Activated CD8-positive, alpha-beta T cell treated with anti-CD3 and anti-CD28 coated beads, Interleukin-2, amount 10 ng/mL, durations not matched to agents 7 days and 5 days (primary cell): ENCODE measurements at regions not wholly inside any gene's neighbourhood (a gene's known extent, or its start where the extent isn't known, plus 50 kb on each side); places are given as distances from the start of the nearest gene placed in this dataset.
"Not testable (repeated sequence)": the region's sequence is repeated elsewhere in the genome, so short reads cannot be mapped to it uniquely, and the experiment has no call there.

Experiments used
- ATAC-seq: fragments of 150-1000 bp; cut with Tn5 transposase; one replicate; pipeline ENCODE4 v1.10.0; 2021; ENCODE audit warnings: moderate library complexity
- CTCF ChIA-PET: fragments of 350-600 bp; sonication (Branson Sonifier 250); formaldehyde crosslinking; loops from one replicate; lab custom pipeline; 2021; ENCODE audit warnings: antibody characterized with exemption; lab: Charles Lee
- POLR2A ChIA-PET: fragments of 350-600 bp; sonication (Branson Sonifier 250); formaldehyde crosslinking; loops from one replicate; lab custom pipeline; 2021; ENCODE audit warnings: antibody characterized with exemption; lab: Charles Lee
- DNase-seq: peaks from one replicate; pipeline ENCODE4 v3.0.0-alpha.2; 2020
- H3K27ac Mint-ChIP-seq: one replicate; pipeline ENCODE4 v1.8.0; 2021; ENCODE audit warnings: mild to moderate bottlenecking, mixed read lengths
- H3K27me3 Mint-ChIP-seq: one replicate; pipeline ENCODE4 v1.8.0; 2021; ENCODE audit warnings: low read depth, mixed read lengths
- H3K36me3 Mint-ChIP-seq: one replicate; pipeline ENCODE4 v1.8.0; 2021; ENCODE audit warnings: low read depth, mixed read lengths
- H3K4me1 Mint-ChIP-seq: one replicate; pipeline ENCODE4 v1.8.0; 2021; ENCODE audit warnings: low read depth, mixed read lengths
- H3K4me3 Mint-ChIP-seq: one replicate; pipeline ENCODE4 v1.8.0; 2021; ENCODE audit warnings: mild to moderate bottlenecking, mixed read lengths
- H3K9me3 Mint-ChIP-seq: one replicate; pipeline ENCODE4 v1.8.0; 2022; ENCODE audit warnings: mixed read lengths; ENCODE audit not compliant: insufficient read depth

GRCh38 chr9:108437656-108438055, 418.1 kb downstream of the ACTL7B start:
- Mint-ChIP-seq H3K27ac (no peak overlapping the region), H3K27me3 (no peaks in the 10 kb centered on the region), H3K4me1 (no peaks in the 10 kb centered on the region), H3K36me3 (no peaks in the 10 kb centered on the region), H3K9me3 (no peaks in the 10 kb centered on the region), H3K4me3 (no peak overlapping the region)
- no peak for DNase-seq
- POLR2A ChIA-PET: no interaction called here
- CTCF ChIA-PET: no interaction called here
- ATAC-seq: no peak

DNA sequence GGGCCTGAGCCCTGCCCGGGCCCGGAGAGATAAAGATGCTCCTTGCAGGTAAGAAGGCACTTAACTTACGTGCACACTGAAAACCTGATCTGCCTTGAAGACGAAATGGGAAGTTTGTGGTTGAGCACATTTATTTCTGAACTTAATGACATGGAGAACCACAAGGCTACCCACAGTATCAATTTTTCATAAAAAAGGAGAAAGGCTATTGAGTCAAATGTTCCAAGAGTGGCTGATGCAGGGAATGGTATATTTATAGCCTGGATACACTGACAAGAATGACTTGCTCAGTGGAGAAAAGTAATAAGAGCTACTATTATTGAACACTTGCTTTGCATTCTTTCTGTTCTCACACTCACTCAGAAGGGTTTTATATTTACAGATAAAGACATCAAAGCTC, 419.3 kb downstream of the ACTL7B start:
- CTCF ChIA-PET: no interaction called here
- H3K4me1 Mint-ChIP-seq: no peaks in the 10 kb centered on the region
- H3K4me3 Mint-ChIP-seq: no peak overlapping the region
- H3K9me3 Mint-ChIP-seq: no peaks in the 10 kb centered on the region
- POLR2A ChIA-PET: no interaction called here
- no peak for ATAC-seq
- no peaks in the 10 kb centered on the region for H3K36me3 Mint-ChIP-seq
- no peak for DNase-seq
- no peaks in the 10 kb centered on the region for H3K27me3 Mint-ChIP-seq
- no peak overlapping the region for H3K27ac Mint-ChIP-seq

DNA sequence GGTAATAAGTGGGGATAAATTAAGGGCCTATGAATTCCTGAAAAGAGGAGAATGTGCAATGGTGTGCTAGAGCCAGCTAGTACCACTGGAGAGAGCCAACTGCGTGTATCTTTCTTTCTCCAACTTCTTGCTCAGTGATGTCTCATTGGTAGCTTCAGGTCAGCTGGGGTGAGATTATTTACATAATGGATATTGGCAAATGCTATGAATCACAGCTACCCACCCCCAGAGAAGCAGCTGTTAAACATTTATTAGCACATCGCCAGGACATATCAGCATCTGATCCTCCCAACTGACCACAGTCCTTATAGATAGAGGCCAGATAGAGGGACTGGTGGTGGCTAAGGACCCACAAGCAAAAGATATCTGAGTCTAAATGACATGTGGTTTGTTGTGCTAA, 421.3 kb downstream of the ACTL7B start:
- Mint-ChIP-seq H3K36me3 (no peaks in the 10 kb centered on the region), H3K27ac (no peak overlapping the region), H3K4me3 (no peak overlapping the region), H3K9me3 (no peaks in the 10 kb centered on the region), H3K27me3 (no peaks in the 10 kb centered on the region), H3K4me1 (no peaks in the 10 kb centered on the region)
- DNase-seq: no peak
- ChIA-PET POLR2A (no interaction called here), CTCF (no interaction called here)
- no peak for ATAC-seq

DNA sequence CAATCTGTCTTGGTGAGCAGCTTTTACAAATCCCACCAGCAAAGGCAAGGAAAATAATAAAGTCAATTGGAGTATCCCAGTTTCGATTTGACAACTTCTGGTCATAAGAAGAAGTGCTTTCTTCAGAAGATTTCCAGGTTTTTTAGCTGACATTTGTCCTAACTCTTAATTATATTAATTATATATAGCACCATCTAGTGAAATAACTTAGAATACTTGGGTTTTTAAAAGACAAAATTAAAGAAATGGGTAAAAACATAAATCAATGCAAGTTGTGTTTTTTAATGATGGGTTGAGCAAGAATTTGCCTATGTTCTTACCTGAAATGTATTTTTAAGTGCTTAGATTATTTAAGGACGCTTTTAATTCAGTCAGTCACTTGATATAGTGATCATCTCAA, 421.8 kb downstream of the ACTL7B start:
- POLR2A ChIA-PET: no interaction called here
- CTCF ChIA-PET: no interaction called here
- no peak overlapping the region for H3K27ac Mint-ChIP-seq
- H3K4me1 Mint-ChIP-seq: no peaks in the 10 kb centered on the region
- no peaks in the 10 kb centered on the region for H3K36me3 Mint-ChIP-seq
- DNase-seq (no peak), ATAC-seq (no peak)
- H3K4me3 Mint-ChIP-seq: no peak overlapping the region
- no peaks in the 10 kb centered on the region for H3K27me3 Mint-ChIP-seq
- H3K9me3 Mint-ChIP-seq: no peaks in the 10 kb centered on the region

DNA sequence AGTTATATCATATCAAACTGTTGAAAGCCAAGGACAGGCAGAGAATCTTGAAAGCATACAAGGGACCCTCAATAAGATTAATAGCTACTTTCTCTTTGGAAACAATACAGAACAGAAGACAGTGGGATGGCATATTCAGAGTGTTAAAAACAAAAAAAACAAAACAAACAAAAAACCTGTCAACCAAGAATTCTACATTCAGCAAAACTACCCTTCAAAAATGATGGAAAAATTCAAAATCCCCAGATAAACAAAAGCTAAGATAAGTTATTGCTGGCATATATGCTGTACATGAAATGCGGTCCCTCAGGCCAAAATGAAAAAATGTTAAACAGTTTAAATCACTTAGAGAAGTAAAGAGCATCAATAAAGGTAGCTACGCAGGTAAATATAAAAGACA, 425.1 kb downstream of the ACTL7B start:
- ChIA-PET CTCF (no interaction called here), POLR2A (interaction anchor here (0.7 kb wide), 1 partner anchor 14 kb away, joined by 4 read pairs; no protein-coding TSS in a partner anchor)
- Mint-ChIP-seq H3K9me3 (peaks cover 4% of the 10 kb centered on the region), H3K4me3 (no peak overlapping the region), H3K36me3 (no peaks in the 10 kb centered on the region), H3K27me3 (no peaks in the 10 kb centered on the region), H3K27ac (no peak overlapping the region), H3K4me1 (no peaks in the 10 kb centered on the region)
- no peak for DNase-seq
- no peak for ATAC-seq

- H3K36me3 Mint-ChIP-seq: no peaks in the 10 kb centered on the region
- ChIA-PET POLR2A (no interaction called here), CTCF (no interaction called here)
- H3K27me3 Mint-ChIP-seq: no peaks in the 10 kb centered on the region
- DNase-seq: no peak
- H3K9me3 Mint-ChIP-seq: peaks cover 4% of the 10 kb centered on the region
- H3K27ac Mint-ChIP-seq: no peak overlapping the region
- H3K4me1 Mint-ChIP-seq: no peaks in the 10 kb centered on the region
- no peak for ATAC-seq
- no peak overlapping the region for H3K4me3 Mint-ChIP-seq
Observed at GRCh38 chr9:108427751-108428150, 428.0 kb downstream of the ACTL7B start.

DNA sequence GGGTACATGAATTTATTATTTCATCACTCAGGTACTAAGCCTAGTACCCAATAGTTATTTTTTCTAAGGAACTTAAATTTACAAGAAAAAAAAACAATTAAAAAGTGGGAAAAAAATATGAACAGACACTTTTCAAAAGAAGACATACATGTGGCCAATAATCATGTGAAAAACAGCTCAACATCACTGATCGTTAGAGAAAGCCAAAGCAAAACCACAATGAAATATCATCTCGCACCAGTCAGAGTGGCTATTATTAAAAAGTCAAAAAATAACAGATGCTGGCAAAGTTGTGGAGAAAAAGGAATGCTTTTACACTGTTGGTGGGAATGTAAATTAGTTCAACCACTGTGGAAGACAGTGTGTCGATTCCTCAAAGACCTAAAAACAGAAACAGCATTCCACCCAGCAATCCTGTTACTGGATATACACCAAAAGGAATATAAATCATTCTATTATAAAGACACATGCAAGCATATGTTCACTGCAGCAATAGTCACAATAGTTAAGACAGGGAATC, 429.3 kb downstream of the ACTL7B start:
- H3K27ac Mint-ChIP-seq, DNase-seq, H3K36me3 Mint-ChIP-seq, ATAC-seq, CTCF ChIA-PET, H3K9me3 Mint-ChIP-seq, POLR2A ChIA-PET, H3K4me3 Mint-ChIP-seq, H3K4me1 Mint-ChIP-seq, H3K27me3 Mint-ChIP-seq: not testable (repeated sequence)

DNA sequence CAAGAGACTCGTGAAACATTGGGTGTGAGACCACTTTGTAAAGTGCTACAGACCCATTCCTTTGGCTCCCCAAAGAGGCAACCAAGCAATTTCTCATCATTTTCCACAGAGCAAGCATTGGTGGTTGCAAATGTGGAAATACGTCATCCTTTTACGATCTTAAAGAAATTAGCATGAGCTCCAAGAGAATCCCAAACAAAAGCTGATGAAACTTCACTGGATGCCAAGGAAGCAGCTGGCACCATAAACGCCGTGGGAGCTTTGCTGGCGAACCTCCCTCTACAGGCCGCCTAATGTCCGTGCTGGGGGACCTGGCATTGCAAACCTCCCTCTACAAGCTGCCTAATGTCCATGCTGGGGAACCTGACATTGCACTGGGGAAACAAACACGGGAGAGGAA, 432.4 kb downstream of the ACTL7B start:
- H3K9me3 Mint-ChIP-seq: peaks cover 2% of the 10 kb centered on the region
- H3K27me3 Mint-ChIP-seq: no peaks in the 10 kb centered on the region
- H3K27ac Mint-ChIP-seq: no peak overlapping the region
- POLR2A ChIA-PET: no interaction called here
- no peaks in the 10 kb centered on the region for H3K36me3 Mint-ChIP-seq
- CTCF ChIA-PET: no interaction called here
- ATAC-seq (no peak), DNase-seq (no peak)
- H3K4me3 Mint-ChIP-seq: no peak overlapping the region
- no peaks in the 10 kb centered on the region for H3K4me1 Mint-ChIP-seq

- Mint-ChIP-seq H3K4me1 (no peaks in the 10 kb centered on the region), H3K27me3 (no peaks in the 10 kb centered on the region), H3K4me3 (no peak overlapping the region), H3K36me3 (no peaks in the 10 kb centered on the region), H3K27ac (no peak overlapping the region), H3K9me3 (no peaks in the 10 kb centered on the region)
- no peak for DNase-seq
- ATAC-seq: no peak
- ChIA-PET POLR2A (no interaction called here), CTCF (no interaction called here)
Observed at GRCh38 chr9:108419379-108419778, 436.4 kb downstream of the ACTL7B start.

DNA sequence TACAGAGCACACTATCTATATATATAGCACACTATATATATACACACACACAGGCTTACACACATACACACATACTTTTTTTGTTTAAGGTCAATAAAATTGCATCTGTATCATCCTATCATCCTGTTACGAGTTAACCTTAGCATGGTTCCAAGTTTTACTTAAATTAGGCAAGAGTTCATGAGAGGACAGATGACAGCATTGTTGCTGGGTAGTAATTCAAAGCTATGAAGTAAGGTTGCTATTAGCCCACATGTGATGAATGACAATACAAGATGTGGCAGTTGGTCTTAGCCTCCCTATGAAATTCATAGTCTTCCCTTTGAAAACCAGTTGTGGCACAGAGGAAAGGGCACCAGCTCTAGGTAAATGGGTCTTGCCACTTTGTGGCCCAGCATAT, 438.1 kb downstream of the ACTL7B start:
- H3K9me3 Mint-ChIP-seq: no peaks in the 10 kb centered on the region
- ChIA-PET CTCF (no interaction called here), POLR2A (no interaction called here)
- no peaks in the 10 kb centered on the region for H3K4me1 Mint-ChIP-seq
- H3K27me3 Mint-ChIP-seq: no peaks in the 10 kb centered on the region
- ATAC-seq (no peak), DNase-seq (no peak)
- no peak overlapping the region for H3K27ac Mint-ChIP-seq
- H3K4me3 Mint-ChIP-seq: no peak overlapping the region
- H3K36me3 Mint-ChIP-seq: no peaks in the 10 kb centered on the region

DNA sequence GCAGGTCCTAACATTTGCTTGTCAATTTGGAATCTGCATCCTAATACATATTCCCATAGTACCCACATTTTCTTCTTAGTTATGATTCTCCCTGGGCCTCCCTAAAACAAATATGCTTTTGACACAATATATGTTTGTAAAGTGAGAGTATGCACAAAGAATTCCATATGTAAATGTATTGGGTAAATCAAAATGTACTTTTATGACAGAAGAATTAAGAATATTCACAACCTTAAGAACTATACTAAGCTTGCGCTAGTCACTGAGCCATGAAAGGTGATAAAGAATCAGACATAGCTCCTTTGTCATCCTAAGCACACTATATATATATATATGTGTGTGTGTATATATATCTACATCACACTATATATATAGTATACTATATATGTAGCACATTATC, 438.5 kb downstream of the ACTL7B start:
- DNase-seq (no peak), ATAC-seq (no peak)
- Mint-ChIP-seq H3K4me3 (no peak overlapping the region), H3K4me1 (no peaks in the 10 kb centered on the region), H3K36me3 (no peaks in the 10 kb centered on the region), H3K9me3 (no peaks in the 10 kb centered on the region), H3K27ac (no peak overlapping the region), H3K27me3 (no peaks in the 10 kb centered on the region)
- CTCF ChIA-PET: no interaction called here
- POLR2A ChIA-PET: no interaction called here

GRCh38 chr9:108416324-108416723, 439.5 kb downstream of the ACTL7B start:
- Mint-ChIP-seq H3K36me3 (no peaks in the 10 kb centered on the region), H3K4me1 (no peaks in the 10 kb centered on the region), H3K27ac (no peak overlapping the region), H3K9me3 (no peaks in the 10 kb centered on the region), H3K27me3 (no peaks in the 10 kb centered on the region), H3K4me3 (no peak overlapping the region)
- no peak for DNase-seq
- ChIA-PET POLR2A (interaction anchor here (0.6 kb wide), 1 partner anchor 15 kb away, joined by 4 read pairs; no protein-coding TSS in a partner anchor), CTCF (no interaction called here)
- no peak for ATAC-seq

DNA sequence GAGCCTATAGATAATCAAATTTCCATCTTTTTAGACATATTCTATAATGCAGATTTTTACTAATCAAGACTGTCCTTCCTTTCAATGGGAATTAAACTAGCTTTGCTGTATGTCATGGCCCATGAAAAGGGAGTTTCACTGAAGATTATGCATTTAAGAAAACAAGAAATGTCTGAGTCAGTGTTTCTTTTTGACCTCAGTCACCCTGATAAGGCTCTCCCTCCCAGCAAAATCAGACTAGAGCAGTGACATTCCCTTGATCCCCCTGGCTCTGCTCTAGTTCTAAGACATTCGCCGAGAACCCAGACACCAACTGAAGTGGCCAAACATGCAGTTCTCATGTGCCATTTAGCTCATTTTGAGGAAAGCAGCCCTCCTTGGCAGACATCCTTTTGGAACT, 442.0 kb downstream of the ACTL7B start:
- no peak for ATAC-seq
- ChIA-PET POLR2A (no interaction called here), CTCF (no interaction called here)
- H3K36me3 Mint-ChIP-seq: no peaks in the 10 kb centered on the region
- DNase-seq: no peak
- no peak overlapping the region for H3K27ac Mint-ChIP-seq
- H3K27me3 Mint-ChIP-seq: no peaks in the 10 kb centered on the region
- H3K4me1 Mint-ChIP-seq: no peaks in the 10 kb centered on the region
- no peaks in the 10 kb centered on the region for H3K9me3 Mint-ChIP-seq
- no peak overlapping the region for H3K4me3 Mint-ChIP-seq
